ENCODE measurements at regions not wholly inside any gene's neighbourhood (a gene's known extent, or its start where the extent isn't known, plus 50 kb on each side); places are given as distances from the start of the nearest gene placed in this dataset.

DNA sequence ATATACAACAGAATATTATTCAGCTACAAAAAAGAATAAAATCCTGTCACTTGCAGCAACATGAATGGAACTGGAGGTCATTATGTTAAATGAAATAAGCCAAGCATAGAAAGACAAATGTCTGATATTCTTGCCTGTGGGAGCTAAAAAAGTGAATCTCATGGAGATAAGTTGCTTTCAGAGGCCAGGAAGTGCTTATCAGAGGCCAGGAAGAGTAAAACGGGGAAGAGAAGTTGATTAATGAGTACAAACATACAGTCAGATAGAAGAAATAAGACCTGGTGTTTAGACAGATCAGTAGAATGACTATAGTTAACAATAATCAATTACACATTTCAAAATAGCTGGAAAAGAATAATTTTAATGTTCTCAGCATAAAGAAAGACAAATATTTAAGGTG is 54.4 kb upstream of the CPHXL start:
- 0 to 2% methylated on average over 1 of the region's 1 CpG for WGBS, 2 donors
- Histone ChIP-seq H3K4me1 (ENCODE audit: control insufficient read depth in 1 of 2, insufficient read depth in 2 of 2, low read length in 2 of 2) (no peaks in the 10 kb centered on the region), H3K27ac (ENCODE audit: low read depth in 1 of 2, low read length in 2 of 2) (no peak overlapping the region), H3K4me3 (ENCODE audit: low read length in 2 of 2) (no peak overlapping the region), H3K9me3 (ENCODE audit: control insufficient read depth, low read length) (no peaks in the 10 kb centered on the region), H3K36me3 (ENCODE audit: control insufficient read depth in 1 of 2, insufficient read depth in 2 of 2, low read length in 1 of 2) (no peaks in the 10 kb centered on the region), H3K27me3 (ENCODE audit: control insufficient read depth in 1 of 2, insufficient read depth in 2 of 2, low read length in 1 of 2) (no peaks in the 10 kb centered on the region)
- no peak for ATAC-seq (ENCODE audit: low FRiP score)
- no peak for DNase-seq
- intact Hi-C loops (cut with DNase I) = no loop called here

DNA sequence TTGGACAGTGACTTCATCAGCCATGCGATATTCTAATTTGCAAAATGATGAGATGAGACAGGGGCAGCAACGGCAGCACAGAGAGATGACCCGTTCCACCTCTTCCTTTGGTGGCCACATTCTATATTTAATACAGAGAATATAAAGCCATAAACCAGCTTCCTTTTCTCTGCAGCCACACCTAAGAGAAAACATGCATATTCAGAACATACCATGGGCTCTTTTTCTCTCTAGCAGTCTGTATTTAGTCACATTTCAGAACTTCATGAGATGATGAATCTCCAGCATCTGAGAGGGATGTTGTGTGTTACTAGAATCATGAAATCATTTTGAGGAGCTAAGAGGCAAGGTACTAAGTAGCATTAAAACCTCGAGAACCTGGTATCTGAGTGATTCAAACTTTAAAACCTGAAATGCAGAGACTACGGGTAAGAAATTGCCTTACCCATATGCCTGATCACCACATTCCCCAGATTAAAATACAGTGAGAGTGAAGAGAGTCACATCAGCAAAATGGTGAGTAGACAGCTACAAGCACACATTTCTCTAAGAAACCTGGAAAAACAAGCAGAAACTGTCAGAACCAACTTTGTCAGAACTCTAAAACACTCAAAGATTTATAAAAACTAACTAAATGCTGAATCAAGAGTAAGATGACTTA is 55.5 kb upstream of the CPHXL start:
- WGBS, 2 donors = 75 to 79% methylated on average over 5 of the region's 5 CpGs
- Histone ChIP-seq H3K4me3 (ENCODE audit: low read length in 2 of 2) (no peak overlapping the region), H3K9me3 (ENCODE audit: control insufficient read depth, low read length) (no peaks in the 10 kb centered on the region), H3K4me1 (ENCODE audit: control insufficient read depth in 1 of 2, insufficient read depth in 2 of 2, low read length in 2 of 2) (no peaks in the 10 kb centered on the region), H3K27ac (ENCODE audit: low read depth in 1 of 2, low read length in 2 of 2) (no peak overlapping the region), H3K36me3 (ENCODE audit: control insufficient read depth in 1 of 2, insufficient read depth in 2 of 2, low read length in 1 of 2) (no peaks in the 10 kb centered on the region), H3K27me3 (ENCODE audit: control insufficient read depth in 1 of 2, insufficient read depth in 2 of 2, low read length in 1 of 2) (no peaks in the 10 kb centered on the region)
- ATAC-seq (ENCODE audit: low FRiP score) (no peak), DNase-seq (no peak)
- intact Hi-C loops (cut with DNase I) = no loop called here

DNA sequence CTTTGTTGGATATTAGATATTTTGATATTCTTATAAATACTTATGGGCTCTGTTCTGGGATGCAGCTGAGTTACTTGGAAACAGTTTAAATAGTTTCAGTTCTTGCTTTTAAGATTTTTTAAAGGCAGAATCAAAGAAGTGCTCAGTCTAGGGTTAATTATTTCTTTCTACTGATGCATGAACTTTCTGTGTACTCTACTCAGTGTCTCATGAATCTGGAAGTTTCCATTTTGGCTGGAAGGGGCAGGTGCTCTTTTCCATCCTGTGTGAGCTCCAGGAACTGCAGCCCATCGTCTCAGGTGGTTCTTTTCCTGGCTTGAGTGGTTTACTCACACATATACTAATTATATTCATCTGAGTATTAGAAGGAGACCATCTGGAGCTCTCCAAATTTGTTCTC is 61.1 kb upstream of the CPHXL start:
- Histone ChIP-seq H3K27me3 (ENCODE audit: control insufficient read depth in 1 of 2, insufficient read depth in 2 of 2, low read length in 1 of 2) (no peaks in the 10 kb centered on the region), H3K4me3 (ENCODE audit: low read length in 2 of 2) (no peak overlapping the region), H3K9me3 (ENCODE audit: control insufficient read depth, low read length) (no peaks in the 10 kb centered on the region), H3K36me3 (ENCODE audit: control insufficient read depth in 1 of 2, insufficient read depth in 2 of 2, low read length in 1 of 2) (no peaks in the 10 kb centered on the region), H3K4me1 (ENCODE audit: control insufficient read depth in 1 of 2, insufficient read depth in 2 of 2, low read length in 2 of 2) (no peaks in the 10 kb centered on the region), H3K27ac (ENCODE audit: low read depth in 1 of 2, low read length in 2 of 2) (no peak overlapping the region)
- ATAC-seq (ENCODE audit: low FRiP score) (no peak), DNase-seq (no peak)
- WGBS, 2 donors = 44 to 50% methylated on average over 1 of the region's 1 CpG
- intact Hi-C loops (cut with DNase I) = loop anchor here (5.0 kb wide), 1 partner anchor 1385 kb away; no protein-coding TSS in a partner anchor

DNA sequence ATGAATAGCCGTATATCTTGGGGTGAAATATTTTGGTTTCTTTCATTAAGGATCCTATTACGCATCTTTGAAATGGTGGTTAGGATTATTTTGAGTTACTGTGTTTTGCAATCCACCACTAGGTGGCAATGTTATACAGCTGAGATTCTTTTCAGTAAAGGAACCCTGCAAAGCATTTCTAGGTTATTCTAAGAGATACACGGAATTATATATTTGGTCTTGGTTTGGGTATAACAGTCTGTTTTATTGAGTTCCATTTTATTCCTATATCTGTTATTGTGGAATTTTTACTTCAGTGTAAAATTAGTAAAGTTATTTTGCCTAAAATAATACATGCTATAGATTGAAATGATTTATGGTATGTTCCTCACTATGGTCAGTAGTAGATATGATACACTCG is 62.9 kb upstream of the CPHXL start:
- Histone ChIP-seq H3K27me3 (ENCODE audit: control insufficient read depth in 1 of 2, insufficient read depth in 2 of 2, low read length in 1 of 2) (no peaks in the 10 kb centered on the region), H3K36me3 (ENCODE audit: control insufficient read depth in 1 of 2, insufficient read depth in 2 of 2, low read length in 1 of 2) (no peaks in the 10 kb centered on the region), H3K9me3 (ENCODE audit: control insufficient read depth, low read length) (no peaks in the 10 kb centered on the region), H3K4me1 (ENCODE audit: control insufficient read depth in 1 of 2, insufficient read depth in 2 of 2, low read length in 2 of 2) (no peaks in the 10 kb centered on the region), H3K27ac (ENCODE audit: low read depth in 1 of 2, low read length in 2 of 2) (no peak overlapping the region), H3K4me3 (ENCODE audit: low read length in 2 of 2) (no peak overlapping the region)
- no peak for ATAC-seq (ENCODE audit: low FRiP score)
- intact Hi-C loops (cut with DNase I) = loop anchor here (5.0 kb wide), 1 partner anchor 1383 kb away; no protein-coding TSS in a partner anchor
- WGBS, 2 donors = 8 to 12% methylated on average over 4 of the region's 4 CpGs
- DNase-seq = no peak

DNA sequence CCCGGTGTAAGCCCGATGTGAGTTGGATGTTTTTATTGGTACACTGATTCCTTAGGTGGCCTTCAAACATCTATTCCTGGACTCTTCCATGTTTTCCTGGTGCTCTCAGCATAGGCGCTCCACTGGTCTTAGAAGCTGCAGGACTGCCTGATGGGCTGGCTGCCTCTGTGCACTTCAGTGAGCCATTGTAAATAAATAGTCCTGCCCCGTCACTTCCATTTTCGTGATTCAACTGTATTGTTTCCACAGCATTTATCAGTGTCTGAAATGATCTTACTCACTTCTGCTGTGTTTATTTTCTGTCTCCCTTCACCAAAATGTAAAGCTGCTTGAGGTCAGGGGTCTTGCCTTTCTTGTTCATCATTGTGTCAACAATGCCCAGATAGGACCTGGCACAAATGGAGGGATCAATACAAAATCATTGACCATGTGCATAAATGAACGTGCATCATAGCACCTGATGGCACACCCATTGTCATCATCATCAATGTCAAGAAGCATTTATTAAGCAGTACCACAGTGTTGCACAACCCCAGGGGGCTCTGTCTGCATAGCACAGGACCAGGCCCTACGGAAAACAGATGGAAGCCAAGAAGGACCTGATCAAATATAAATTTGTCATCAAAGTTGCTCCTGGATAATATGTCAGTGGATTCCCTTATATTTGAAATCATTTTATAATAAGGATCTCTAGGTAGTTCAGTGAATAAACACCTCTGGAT is 66.6 kb upstream of the CPHXL start:
- intact Hi-C loops (cut with DNase I) = no loop called here
- Histone ChIP-seq H3K9me3 (ENCODE audit: control insufficient read depth, low read length) (no peaks in the 10 kb centered on the region), H3K4me1 (ENCODE audit: control insufficient read depth in 1 of 2, insufficient read depth in 2 of 2, low read length in 2 of 2) (no peaks in the 10 kb centered on the region), H3K4me3 (ENCODE audit: low read length in 2 of 2) (no peak overlapping the region), H3K27ac (ENCODE audit: low read depth in 1 of 2, low read length in 2 of 2) (no peak overlapping the region), H3K36me3 (ENCODE audit: control insufficient read depth in 1 of 2, insufficient read depth in 2 of 2, low read length in 1 of 2) (no peaks in the 10 kb centered on the region), H3K27me3 (ENCODE audit: control insufficient read depth in 1 of 2, insufficient read depth in 2 of 2, low read length in 1 of 2) (no peaks in the 10 kb centered on the region)
- ATAC-seq (ENCODE audit: low FRiP score) (no peak), DNase-seq (no peak)
- 47 to 50% methylated on average over 7 of the region's 7 CpGs for WGBS, 2 donors

DNA sequence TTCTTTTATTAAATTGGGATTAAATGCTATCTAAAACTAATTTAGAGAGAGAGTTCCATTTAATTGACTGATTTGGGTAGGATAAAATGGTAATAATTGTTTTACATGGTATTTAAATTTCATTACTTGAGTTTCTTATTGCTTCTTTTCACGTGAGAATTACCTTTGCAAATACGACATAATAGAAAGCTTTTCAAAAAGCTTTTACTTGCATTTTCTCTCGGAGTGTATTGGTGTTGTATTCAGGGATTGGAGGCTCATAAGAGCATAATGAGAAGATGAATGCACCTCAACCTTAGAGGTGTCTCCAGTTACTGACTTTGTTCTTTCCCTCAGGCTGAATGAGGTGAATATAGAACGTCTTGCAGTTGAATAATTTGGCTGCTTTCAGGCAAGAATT is 67.4 kb upstream of the CPHXL start:
- ATAC-seq (ENCODE audit: low FRiP score) = no peak
- Histone ChIP-seq H3K4me3 (ENCODE audit: low read length in 2 of 2) (no peak overlapping the region), H3K9me3 (ENCODE audit: control insufficient read depth, low read length) (no peaks in the 10 kb centered on the region), H3K4me1 (ENCODE audit: control insufficient read depth in 1 of 2, insufficient read depth in 2 of 2, low read length in 2 of 2) (no peaks in the 10 kb centered on the region), H3K36me3 (ENCODE audit: control insufficient read depth in 1 of 2, insufficient read depth in 2 of 2, low read length in 1 of 2) (no peaks in the 10 kb centered on the region), H3K27me3 (ENCODE audit: control insufficient read depth in 1 of 2, insufficient read depth in 2 of 2, low read length in 1 of 2) (no peaks in the 10 kb centered on the region), H3K27ac (ENCODE audit: low read depth in 1 of 2, low read length in 2 of 2) (no peak overlapping the region)
- no peak for DNase-seq
- 44 to 46% methylated on average over 4 of the region's 4 CpGs for WGBS, 2 donors
- intact Hi-C loops (cut with DNase I) = no loop called here

DNA sequence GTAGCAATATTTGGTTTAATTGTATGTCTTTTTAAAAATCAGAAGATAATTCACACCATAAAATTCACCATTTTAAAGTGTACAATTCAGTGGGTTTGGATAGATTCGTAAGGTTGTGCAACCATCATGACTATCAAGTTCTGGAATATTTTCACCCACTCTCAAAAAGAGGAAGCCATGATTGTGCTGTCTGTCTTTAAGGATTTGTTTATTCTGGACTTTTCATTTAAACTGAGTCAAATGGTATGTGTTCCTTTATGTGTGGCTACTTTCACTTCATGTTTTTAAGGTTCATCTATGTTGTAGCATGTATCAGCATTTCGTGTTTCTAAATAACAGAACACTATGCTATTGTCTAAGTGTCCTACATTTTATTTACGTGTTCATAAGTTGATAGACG is 68.1 kb upstream of the CPHXL start:
- intact Hi-C loops (cut with DNase I) = no loop called here

DNA sequence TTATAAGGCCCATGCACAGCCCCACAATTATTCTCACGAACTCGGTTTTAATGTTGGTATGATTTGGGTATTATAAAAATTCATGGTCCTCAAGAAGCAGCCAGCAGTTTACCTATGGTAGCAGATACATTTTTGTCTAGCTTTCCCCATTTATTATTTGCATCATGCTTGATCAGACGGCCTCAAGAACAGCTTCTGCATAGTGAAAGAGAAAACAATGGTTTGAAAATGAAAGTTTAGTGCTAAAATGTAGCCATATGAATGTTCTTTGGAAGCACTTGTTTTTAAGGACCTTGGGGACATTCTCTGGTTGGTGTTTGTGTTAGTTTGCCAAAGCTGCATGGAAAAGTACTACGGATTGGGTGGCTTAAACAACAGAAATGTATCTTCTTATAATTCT is 72.4 kb upstream of the CPHXL start:
- intact Hi-C loops (cut with DNase I) = no loop called here
- ATAC-seq (ENCODE audit: low FRiP score) = no peak
- no peak for DNase-seq
- Histone ChIP-seq H3K4me1 (ENCODE audit: control insufficient read depth in 1 of 2, insufficient read depth in 2 of 2, low read length in 2 of 2) (no peaks in the 10 kb centered on the region), H3K36me3 (ENCODE audit: control insufficient read depth in 1 of 2, insufficient read depth in 2 of 2, low read length in 1 of 2) (no peaks in the 10 kb centered on the region), H3K9me3 (ENCODE audit: control insufficient read depth, low read length) (no peaks in the 10 kb centered on the region), H3K27me3 (ENCODE audit: control insufficient read depth in 1 of 2, insufficient read depth in 2 of 2, low read length in 1 of 2) (no peaks in the 10 kb centered on the region), H3K4me3 (ENCODE audit: low read length in 2 of 2) (no peak overlapping the region), H3K27ac (ENCODE audit: low read depth in 1 of 2, low read length in 2 of 2) (no peak overlapping the region)
- WGBS, 2 donors = 66 to 77% methylated on average over 4 of the region's 4 CpGs

More for the DNA sequence above, 68.1 kb upstream of the CPHXL start:
- no peaks in the 10 kb centered on the region for H3K9me3 ChIP-seq (ENCODE audit: control insufficient read depth, low read length)
- H3K4me1 ChIP-seq (ENCODE audit: control insufficient read depth in 1 of 2, insufficient read depth in 2 of 2, low read length in 2 of 2) = no peaks in the 10 kb centered on the region
- 63 to 65% methylated on average over 4 of the region's 4 CpGs for WGBS, 2 donors
- no peak overlapping the region for H3K4me3 ChIP-seq (ENCODE audit: low read length in 2 of 2)
- H3K36me3 ChIP-seq (ENCODE audit: control insufficient read depth in 1 of 2, insufficient read depth in 2 of 2, low read length in 1 of 2) = no peaks in the 10 kb centered on the region
- H3K27ac ChIP-seq (ENCODE audit: low read depth in 1 of 2, low read length in 2 of 2) = no peak overlapping the region
- ATAC-seq (ENCODE audit: low FRiP score) = no peak
- DNase-seq = no peak
- no peaks in the 10 kb centered on the region for H3K27me3 ChIP-seq (ENCODE audit: control insufficient read depth in 1 of 2, insufficient read depth in 2 of 2, low read length in 1 of 2)

DNA sequence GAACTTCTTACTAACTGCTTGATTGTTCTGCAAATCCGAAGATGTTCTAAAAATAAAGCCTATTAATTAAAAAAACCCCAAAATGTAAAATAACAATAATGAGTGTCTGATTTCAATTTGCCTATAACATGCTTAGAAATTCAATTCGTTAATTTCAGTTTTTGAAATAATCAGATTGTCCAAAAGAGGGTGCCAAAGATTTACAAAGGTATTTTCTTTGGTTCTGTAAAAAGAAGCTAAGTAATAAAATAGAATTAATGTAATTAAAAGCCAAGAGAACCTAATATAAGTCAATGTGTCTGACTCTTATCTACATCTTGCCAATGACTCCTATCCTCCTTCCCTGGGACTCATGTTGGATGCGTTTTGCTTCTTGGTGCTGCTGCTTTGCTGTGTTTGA is 75.0 kb upstream of the CPHXL start:
- intact Hi-C loops (cut with DNase I) = no loop called here
- H3K4me3 ChIP-seq (ENCODE audit: low read length in 2 of 2) = no peak overlapping the region
- H3K9me3 ChIP-seq (ENCODE audit: control insufficient read depth, low read length) = no peaks in the 10 kb centered on the region
- WGBS, 2 donors = 38 to 40% methylated on average over 3 of the region's 3 CpGs
- H3K36me3 ChIP-seq (ENCODE audit: control insufficient read depth in 1 of 2, insufficient read depth in 2 of 2, low read length in 1 of 2) = no peaks in the 10 kb centered on the region
- H3K27me3 ChIP-seq (ENCODE audit: control insufficient read depth in 1 of 2, insufficient read depth in 2 of 2, low read length in 1 of 2) = no peaks in the 10 kb centered on the region
- no peak overlapping the region for H3K27ac ChIP-seq (ENCODE audit: low read depth in 1 of 2, low read length in 2 of 2)
- no peaks in the 10 kb centered on the region for H3K4me1 ChIP-seq (ENCODE audit: control insufficient read depth in 1 of 2, insufficient read depth in 2 of 2, low read length in 2 of 2)
- ATAC-seq (ENCODE audit: low FRiP score) (no peak), DNase-seq (no peak)

All from aorta (tissue), 5 donors.